A549 (cell line): ENCODE measurements at regions not wholly inside any gene's neighbourhood (a gene's known extent, or its start where the extent isn't known, plus 50 kb on each side); places are given as distances from the start of the nearest gene placed in this dataset.

Experiments
- ATAC-seq, 2 experiments: fragments of 200-7000 bp in 1 of 2; fragments of >200 bp in 1 of 2; cut with Nextera tagmentation in 1 of 2; cut with Tn5 transposase in 1 of 2; 3 replicates each; pipeline versions ENCODE4 v1.8.0 to v1.9.1; 2018 to 2020; ENCODE audit warnings: mild to moderate bottlenecking in 1 of 2, moderate library complexity in 1 of 2
- CTCF ChIA-PET: fragments of 300-600 bp; sonication (Branson Sonifier 250); formaldehyde crosslinking; extraction: SDS; loops from one replicate; lab custom pipeline; 2021; ENCODE audit warnings: antibody characterized with exemption, inconsistent platforms; lab: Yijun Ruan, JAX
- POLR2A ChIA-PET: fragments of 350-600 bp; formaldehyde crosslinking; extraction: SDS; loops from one replicate; lab custom pipeline; 2021; ENCODE audit warnings: antibody characterized with exemption, inconsistent platforms; lab: Yijun Ruan, JAX
- DNase-seq, 2 experiments: peaks; one replicate each; pipeline versions ENCODE4 v3.0.0 to v3.0.0-alpha.2; 2011 to 2016; ENCODE audit warnings: low read depth in 1 of 2, low spot score in 1 of 2
- FAIRE-seq: peaks from 2 replicates; lab custom pipeline; 2011; peaks lifted over from hg19 to GRCh38; lab: Jason Lieb, UNC
- H3K27ac ChIP-seq, 2 experiments: fragments of >200 bp; sonication (Bioruptor Twin); formaldehyde crosslinking; 3 replicates each; pipeline ENCODE4 v1.5.1; 2016 to 2017
- H3K4me1 ChIP-seq: fragments of >200 bp; sonication (Bioruptor Twin); formaldehyde crosslinking; 3 replicates; pipeline ENCODE4 v1.6.1; 2016
- H3K4me2 ChIP-seq: fragments of >200 bp; sonication (Bioruptor Twin); formaldehyde crosslinking; 3 replicates; pipeline ENCODE4 v1.6.1; 2016
- H3K4me3 ChIP-seq: fragments of >200 bp; sonication (Bioruptor Twin); formaldehyde crosslinking; 3 replicates; pipeline ENCODE4 v1.5.1; 2016
- H3K9me3 ChIP-seq: fragments of >200 bp; sonication (Bioruptor Twin); formaldehyde crosslinking; 3 replicates; pipeline ENCODE4 v1.6.1; 2016
- BHLHE40 ChIP-seq: IDR thresholded peaks from 2 replicates; pipeline ENCODE4 v1.6.1; 2012; ENCODE audit warnings: low read depth, low read length, inconsistent platforms
- CBX8 ChIP-seq: fragments of 200-600 bp; sonication (generic); IDR thresholded peaks from 2 replicates; pipeline ENCODE4 v1.6.1; 2016
- CHD2 ChIP-seq: fragments of 150-350 bp; IDR thresholded peaks from 2 replicates; pipeline ENCODE4 v1.6.1; 2014; ENCODE audit warnings: low read length; ENCODE audit not compliant: partially characterized antibody
- EHF ChIP-seq: fragments of 250-450 bp; sonication (Bioruptor Pico); IDR thresholded peaks from 2 replicates; pipeline ENCODE4 v1.5.0; 2020; ENCODE audit warnings: mild to moderate bottlenecking
- EP300 ChIP-seq, 2 experiments: fragments of >200 bp; sonication (Bioruptor Twin); formaldehyde crosslinking; IDR thresholded peaks; 2 replicates in 1 of 2; 3 replicates in 1 of 2; pipeline ENCODE4 v1.6.1; 2016 to 2017
- FOXS1 ChIP-seq: fragments of 250-450 bp; sonication (Bioruptor Pico); IDR thresholded peaks from 2 replicates; pipeline ENCODE4 v1.5.0; 2020; ENCODE audit warnings: mild to moderate bottlenecking, moderate library complexity
- GATA3 ChIP-seq: IDR thresholded peaks from 2 replicates; pipeline ENCODE4 v1.6.1; 2012; ENCODE audit warnings: borderline replicate concordance
- HDAC2 ChIP-seq: fragments of 200-600 bp; sonication (generic); IDR thresholded peaks from 2 replicates; pipeline ENCODE4 v1.6.1; 2016
- HOXA7 ChIP-seq: fragments of 250-450 bp; sonication (Bioruptor Pico); IDR thresholded peaks from 2 replicates; pipeline ENCODE4 v1.5.0; 2020; ENCODE audit warnings: mild to moderate bottlenecking, moderate library complexity
- HOXB13 ChIP-seq: fragments of 250-450 bp; sonication (Bioruptor Pico); IDR thresholded peaks from 2 replicates; pipeline ENCODE4 v1.5.0; 2020; ENCODE audit warnings: low read depth, mild to moderate bottlenecking, moderate library complexity
- HOXB5 ChIP-seq: fragments of 250-450 bp; sonication (Bioruptor Pico); IDR thresholded peaks from 2 replicates; pipeline ENCODE4 v1.5.0; 2020; ENCODE audit warnings: mild to moderate bottlenecking, moderate library complexity
- JUN ChIP-seq, 2 experiments: fragments of >200 bp; sonication (Bioruptor Twin); formaldehyde crosslinking; IDR thresholded peaks; 2 replicates in 1 of 2; 3 replicates in 1 of 2; pipeline ENCODE4 v1.6.1; 2016 to 2017
- MAFK ChIP-seq: fragments of 450-650 bp; IDR thresholded peaks from 2 replicates; pipeline ENCODE4 v1.6.1; 2014; ENCODE audit not compliant: partially characterized antibody
- MAZ ChIP-seq: fragments of 150-350 bp; IDR thresholded peaks from 2 replicates; pipeline ENCODE4 v1.6.1; 2014; ENCODE audit warnings: antibody characterized with exemption, low read depth, low read length, borderline replicate concordance
- NPAS2 ChIP-seq: fragments of 250-450 bp; sonication (Bioruptor Pico); IDR thresholded peaks from 2 replicates; pipeline ENCODE4 v1.8.0; 2022; ENCODE audit warnings: mild to moderate bottlenecking, moderate library complexity, borderline replicate concordance
- NR3C1 ChIP-seq: fragments of >200 bp; sonication (Bioruptor Twin); formaldehyde crosslinking; IDR thresholded peaks from 3 replicates; pipeline ENCODE4 v1.6.1; 2017
- POLR2A ChIP-seq: IDR thresholded peaks from 2 replicates; pipeline ENCODE4 v1.6.1; 2012; ENCODE audit warnings: mild to moderate bottlenecking, low read length
- RAD21 ChIP-seq, 2 experiments: fragments of >200 bp in 1 of 2; sonication (Bioruptor Twin) in 1 of 2; formaldehyde crosslinking in 1 of 2; IDR thresholded peaks in 1 of 2; conservative IDR thresholded peaks in 1 of 2; 2 replicates in 1 of 2; 3 replicates in 1 of 2; pipeline ENCODE4 v1.6.1; 2012 to 2018; ENCODE audit warnings: inconsistent platforms in 1 of 2
- RNF2 ChIP-seq: fragments of 200-600 bp; sonication (generic); IDR thresholded peaks from 2 replicates; pipeline ENCODE4 v1.6.1; 2016; ENCODE audit warnings: low read depth, mild to moderate bottlenecking, antibody characterized with exemption, moderate library complexity, borderline replicate concordance
- SMC3 ChIP-seq: fragments of >200 bp; sonication (Bioruptor Twin); formaldehyde crosslinking; IDR thresholded peaks from 3 replicates; pipeline ENCODE4 v1.6.1; 2018; ENCODE audit warnings: inconsistent platforms
- ZNF302 ChIP-seq: fragments of 250-450 bp; sonication (Bioruptor Pico); IDR thresholded peaks from 2 replicates; pipeline ENCODE4 v1.9.0; 2021; ENCODE audit warnings: inconsistent platforms, mild to moderate bottlenecking, moderate library complexity
- WGBS: methylation state at CpG from one replicate; pipeline ENCODE4 v1.1.6; 2017; ENCODE audit errors: missing lambda C conversion rate; 5-methylcytosine and 5-hydroxymethylcytosine counted together
- TF ChIP-seq, protein P1 (sequence below): fragments of 250-450 bp; sonication (Bioruptor Pico); IDR thresholded peaks from 2 replicates; pipeline ENCODE4 v1.5.0; 2020; ENCODE audit warnings: low read depth, mild to moderate bottlenecking, moderate library complexity
- TF ChIP-seq, protein P2 (sequence below): fragments of >200 bp; sonication (Bioruptor Twin); formaldehyde crosslinking; IDR thresholded peaks from 3 replicates; pipeline ENCODE4 v1.5.1; 2016
- TF ChIP-seq, protein P3 (sequence below): IDR thresholded peaks from 2 replicates; pipeline ENCODE4 v1.6.1; 2012

DNA sequence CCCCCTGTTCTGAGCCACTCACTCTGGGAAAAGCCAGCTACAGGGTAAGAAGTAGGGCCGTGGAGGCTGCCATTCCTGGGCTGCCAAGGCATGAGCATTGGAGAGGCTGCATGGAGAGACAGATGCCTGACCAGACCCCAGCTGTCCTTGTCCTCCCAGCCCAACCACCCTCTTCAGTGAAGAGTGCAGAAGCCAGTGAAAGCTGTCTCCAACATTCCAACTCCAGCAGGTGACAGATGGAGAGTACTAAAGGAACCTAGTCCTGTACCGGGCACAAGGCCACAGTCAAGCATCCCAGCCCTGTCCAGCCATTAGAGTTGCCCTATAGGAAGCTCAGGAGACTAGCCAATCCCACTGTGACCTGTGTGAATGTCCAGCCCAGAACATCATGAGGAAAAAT lies 165.1 kb downstream of the DIRAS2 start:
- POLR2A ChIA-PET = no interaction called here
- no peak for FAIRE-seq
- TF ChIP-seq JUN (IDR thresholded peaks at IDR 0.05) (no peak), BHLHE40 (no peak), CHD2 (no peak), HOXB13 (CRISPR knock-in tag) (no peak), EHF (no peak), HDAC2 (no peak), NPAS2 (no peak), MAZ (no peak), NR3C1 (no peak), RNF2 (no peak)
- TF ChIP-seq, protein P1, sequence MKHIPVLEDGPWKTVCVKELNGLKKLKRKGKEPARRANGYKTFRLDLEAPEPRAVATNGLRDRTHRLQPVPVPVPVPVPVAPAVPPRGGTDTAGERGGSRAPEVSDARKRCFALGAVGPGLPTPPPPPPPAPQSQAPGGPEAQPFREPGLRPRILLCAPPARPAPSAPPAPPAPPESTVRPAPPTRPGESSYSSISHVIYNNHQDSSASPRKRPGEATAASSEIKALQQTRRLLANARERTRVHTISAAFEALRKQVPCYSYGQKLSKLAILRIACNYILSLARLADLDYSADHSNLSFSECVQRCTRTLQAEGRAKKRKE (CRISPR knock-in tag) = no peak

DNA sequence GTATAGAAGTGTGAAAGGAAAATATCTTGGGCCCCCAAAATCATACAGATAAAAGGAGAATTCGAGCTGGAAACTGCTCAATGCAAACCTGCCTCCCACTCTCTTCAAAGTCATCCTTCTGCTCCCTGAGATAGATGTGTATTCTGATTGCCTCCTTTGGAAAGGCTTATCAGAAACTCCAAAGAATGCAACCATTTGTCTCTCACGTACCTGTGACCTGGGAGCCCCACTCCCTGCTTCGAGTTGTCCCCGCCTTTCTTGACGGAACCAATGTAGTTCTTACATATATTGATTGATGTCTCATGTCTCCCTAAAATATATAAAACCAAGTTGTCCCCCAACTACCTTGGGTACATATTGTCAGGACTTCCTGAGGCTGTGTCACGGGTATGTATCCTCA lies 163.8 kb downstream of the DIRAS2 start:
- ATAC-seq = no peak
- no peak overlapping the region for H3K4me2 ChIP-seq
- no peaks in the 10 kb centered on the region for H3K4me1 ChIP-seq
- no peak overlapping the region for H3K27ac ChIP-seq
- 43% methylated on average over 6 of the region's 6 CpGs for WGBS
- no peak overlapping the region for H3K4me3 ChIP-seq
- ChIA-PET POLR2A (no interaction called here), CTCF (no interaction called here)
- FAIRE-seq = no peak
- no peak for TF ChIP-seq HOXB5 (CRISPR knock-in tag)
- TF ChIP-seq, protein P2, sequence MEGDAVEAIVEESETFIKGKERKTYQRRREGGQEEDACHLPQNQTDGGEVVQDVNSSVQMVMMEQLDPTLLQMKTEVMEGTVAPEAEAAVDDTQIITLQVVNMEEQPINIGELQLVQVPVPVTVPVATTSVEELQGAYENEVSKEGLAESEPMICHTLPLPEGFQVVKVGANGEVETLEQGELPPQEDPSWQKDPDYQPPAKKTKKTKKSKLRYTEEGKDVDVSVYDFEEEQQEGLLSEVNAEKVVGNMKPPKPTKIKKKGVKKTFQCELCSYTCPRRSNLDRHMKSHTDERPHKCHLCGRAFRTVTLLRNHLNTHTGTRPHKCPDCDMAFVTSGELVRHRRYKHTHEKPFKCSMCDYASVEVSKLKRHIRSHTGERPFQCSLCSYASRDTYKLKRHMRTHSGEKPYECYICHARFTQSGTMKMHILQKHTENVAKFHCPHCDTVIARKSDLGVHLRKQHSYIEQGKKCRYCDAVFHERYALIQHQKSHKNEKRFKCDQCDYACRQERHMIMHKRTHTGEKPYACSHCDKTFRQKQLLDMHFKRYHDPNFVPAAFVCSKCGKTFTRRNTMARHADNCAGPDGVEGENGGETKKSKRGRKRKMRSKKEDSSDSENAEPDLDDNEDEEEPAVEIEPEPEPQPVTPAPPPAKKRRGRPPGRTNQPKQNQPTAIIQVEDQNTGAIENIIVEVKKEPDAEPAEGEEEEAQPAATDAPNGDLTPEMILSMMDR = no peak
- TF ChIP-seq, protein P3, sequence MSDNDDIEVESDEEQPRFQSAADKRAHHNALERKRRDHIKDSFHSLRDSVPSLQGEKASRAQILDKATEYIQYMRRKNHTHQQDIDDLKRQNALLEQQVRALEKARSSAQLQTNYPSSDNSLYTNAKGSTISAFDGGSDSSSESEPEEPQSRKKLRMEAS = no peak
- TF ChIP-seq POLR2A = no peak
- no peak for TF ChIP-seq CBX8
- no peak for TF ChIP-seq CHD2
- no peak for TF ChIP-seq FOXS1 (CRISPR knock-in tag)
- no peak for TF ChIP-seq ZNF302 (CRISPR knock-in tag)
- TF ChIP-seq GATA3 = no peak
- TF ChIP-seq HOXA7 (CRISPR knock-in tag) = no peak
- DNase-seq = no peak
- H3K9me3 ChIP-seq = no peaks in the 10 kb centered on the region

More for the DNA sequence above, 165.1 kb downstream of the DIRAS2 start:
- Histone ChIP-seq H3K4me2 (no peak overlapping the region), H3K4me1 (no peaks in the 10 kb centered on the region), H3K27ac (no peak overlapping the region), H3K9me3 (no peaks in the 10 kb centered on the region), H3K4me3 (no peak overlapping the region)
- WGBS = 20% methylated on average over 2 of the region's 2 CpGs
- CTCF ChIA-PET = no interaction called here
- DNase-seq (no peak), ATAC-seq (no peak)

DNA sequence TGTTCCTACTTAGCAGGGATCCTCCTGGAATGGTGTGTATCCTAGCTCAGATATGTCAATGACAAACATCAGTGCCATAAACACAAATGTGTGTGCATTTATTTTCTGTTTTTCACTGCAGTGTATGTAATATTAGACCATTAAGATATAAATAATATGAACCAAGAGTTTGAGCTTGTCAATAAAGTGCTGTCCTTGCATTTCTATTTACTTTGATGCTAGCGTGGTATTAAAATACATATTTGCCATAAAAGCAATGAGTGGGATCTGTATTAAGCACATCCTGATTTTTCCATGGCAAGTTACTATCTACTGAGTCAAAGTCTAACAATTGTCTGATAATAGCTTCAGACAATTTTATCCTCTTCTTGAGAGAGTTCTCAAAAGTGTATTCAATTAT lies 157.6 kb downstream of the DIRAS2 start:
- WGBS = 7% methylated on average over 1 of the region's 1 CpG
- CTCF ChIA-PET = no interaction called here
- ATAC-seq = no peak
- H3K4me2 ChIP-seq = no peak overlapping the region
- no peak for FAIRE-seq
- peaks cover 5% of the 10 kb centered on the region; the same call in 1 of the 3 replicates for H3K9me3 ChIP-seq
- no peaks in the 10 kb centered on the region for H3K4me1 ChIP-seq
- DNase-seq = no peak
- H3K27ac ChIP-seq = no peak overlapping the region
- no peak for TF ChIP-seq SMC3
- no peak for TF ChIP-seq EP300 (IDR thresholded peaks at IDR 0.05)
- TF ChIP-seq NR3C1 = no peak
- TF ChIP-seq BHLHE40 = no peak
- TF ChIP-seq RAD21 (conservative IDR thresholded peaks at IDR 0.05 in 1 of 2, IDR thresholded peaks at IDR 0.05 in 1 of 2) = no peak
- TF ChIP-seq HOXB5 (CRISPR knock-in tag) = no peak
- TF ChIP-seq, protein P3 = no peak
- TF ChIP-seq MAFK = peak; percentile 56
- POLR2A ChIA-PET = no interaction called here
- no peak overlapping the region for H3K4me3 ChIP-seq
